HCT116 (cell line): ENCODE measurements at regions not wholly inside any gene's neighbourhood (a gene's known extent, or its start where the extent isn't known, plus 50 kb on each side); places are given as distances from the start of the nearest gene placed in this dataset.

ENCODE experiments used
- ATAC-seq: fragments of 200-7000 bp; cut with Tn5 transposase; 2 replicates; pipeline ENCODE4 v1.9.1; 2020; ENCODE audit warnings: mild to moderate bottlenecking, moderate library complexity
- BruUV-seq: library from RNA; stranded (reverse); fragments of 400-500 nt; replicated peaks from 2 replicates; lab custom pipeline; 2021; lab: Mats Ljungman, UMichigan
- CTCF ChIA-PET: fragments of 300-600 bp; sonication (Branson Sonifier 250); formaldehyde crosslinking; loops from one replicate; lab custom pipeline; 2021; ENCODE audit warnings: antibody characterized with exemption; lab: Charles Lee
- POLR2A ChIA-PET: fragments of 300-600, 350-600 bp; sonication (Branson Sonifier 250); formaldehyde crosslinking; loops from one replicate; lab custom pipeline; 2021; ENCODE audit warnings: antibody characterized with exemption; lab: Charles Lee
- RAD21 ChIA-PET, 2 experiments: fragments of 300-600 bp; sonication (Branson Sonifier 250); formaldehyde crosslinking; loops; one replicate each; lab custom pipeline; 2023; ENCODE audit warnings: low total read pairs in 2 of 2; ENCODE audit not compliant: uncharacterized antibody in 2 of 2, unreplicated experiment in 2 of 2, low non-redundant PET in 1 of 2; lab: Charles Lee
- DNase-seq: peaks from one replicate; pipeline ENCODE4 v3.0.0-alpha.2; 2010; ENCODE audit warnings: low read depth, low spot score
- H2AFZ ChIP-seq: fragments of 200-600 bp; shearing (Covaris generic), sonication (generic); 2 replicates; pipeline ENCODE4 v1.6.1; 2017; ENCODE audit warnings: low read depth, mixed run types, mixed read lengths, antibody characterized with exemption, low read length; ENCODE audit not compliant: poor library complexity, severe bottlenecking
- H3K27ac ChIP-seq: 2 replicates; pipeline ENCODE4 v1.5.1; 2012; ENCODE audit warnings: low read depth, low read length
- H3K27me3 ChIP-seq: fragments of 200-600 bp; sonication (generic); 2 replicates; pipeline ENCODE4 v1.6.1; 2016; ENCODE audit warnings: mixed run types, low read length, mixed read lengths; ENCODE audit not compliant: insufficient read depth
- H3K36me3 ChIP-seq, 2 experiments: fragments of 200-500 bp in 1 of 2; fragments of 200-600 bp in 1 of 2; sonication (Bioruptor generic) in 1 of 2; sonication (generic) in 1 of 2; 2 replicates each; pipeline versions ENCODE4 v1.5.1 to v1.6.1; 2014 to 2016; ENCODE audit warnings: low read length in 2 of 2, inconsistent platforms in 1 of 2, mixed read lengths in 1 of 2, mixed run types in 1 of 2; ENCODE audit not compliant: insufficient read depth in 2 of 2, control insufficient read depth in 1 of 2
- H3K4me1 ChIP-seq, 2 experiments: fragments of 200-600 bp in 1 of 2; sonication (generic) in 1 of 2; 2 replicates each; pipeline versions ENCODE4 v1.5.1 to v1.6.1; 2012 to 2017; ENCODE audit warnings: low read length in 2 of 2, inconsistent platforms in 1 of 2, mild to moderate bottlenecking in 1 of 2, mixed read lengths in 1 of 2, mixed run types in 1 of 2, moderate library complexity in 1 of 2; ENCODE audit not compliant: insufficient read depth in 2 of 2, control insufficient read depth in 1 of 2
- H3K4me2 ChIP-seq: fragments of 200-600 bp; sonication (generic); 2 replicates; pipeline ENCODE4 v1.6.1; 2017; ENCODE audit warnings: mixed run types, low read length, mixed read lengths
- H3K4me3 ChIP-seq, 2 experiments: fragments of 200-600 bp in 1 of 2; sonication (generic) in 1 of 2; replicated peaks in 1 of 2; 2 replicates each; pipeline ENCODE4 v1.5.1; 2011 to 2016; ENCODE audit warnings: low read length in 2 of 2, control low read depth in 1 of 2, low read depth in 1 of 2, mild to moderate bottlenecking in 1 of 2, mixed read lengths in 1 of 2, mixed run types in 1 of 2
- H3K79me2 ChIP-seq: fragments of 200-600 bp; sonication (generic); 2 replicates; pipeline ENCODE4 v1.6.1; 2017; ENCODE audit warnings: mild to moderate bottlenecking, mixed run types, low read length, moderate library complexity, mixed read lengths; ENCODE audit not compliant: insufficient read depth
- H3K9ac ChIP-seq: fragments of 200-600 bp; sonication (generic); 2 replicates; pipeline ENCODE4 v1.6.1; 2016; ENCODE audit warnings: low read length, mixed read lengths
- H3K9me2 ChIP-seq: fragments of 200-600 bp; sonication (generic), shearing (Covaris generic); 2 replicates; pipeline ENCODE4 v1.6.1; 2017; ENCODE audit warnings: mixed run types, mild to moderate bottlenecking, moderate library complexity; ENCODE audit not compliant: insufficient read depth
- H3K9me3 ChIP-seq, 2 experiments: fragments of 200-500 bp in 1 of 2; fragments of 200-600 bp in 1 of 2; sonication (Bioruptor generic) in 1 of 2; sonication (generic) in 1 of 2; 2 replicates each; pipeline ENCODE4 v1.6.1; 2014 to 2017; ENCODE audit warnings: low read length in 2 of 2, mixed read lengths in 2 of 2, inconsistent platforms in 1 of 2, low read depth in 1 of 2, mild to moderate bottlenecking in 1 of 2, mixed run types in 1 of 2, moderate library complexity in 1 of 2; ENCODE audit not compliant: control insufficient read depth in 1 of 2, insufficient read depth in 1 of 2
- H4K20me1 ChIP-seq: fragments of 200-600 bp; sonication (generic), shearing (Covaris generic); 2 replicates; pipeline ENCODE4 v1.6.1; 2017; ENCODE audit warnings: mixed run types, mild to moderate bottlenecking, moderate library complexity; ENCODE audit not compliant: insufficient read depth
- ELF1 ChIP-seq: IDR thresholded peaks from 2 replicates; pipeline ENCODE4 v1.6.1; 2012; ENCODE audit warnings: low read depth, borderline replicate concordance
- EZH2phosphoT487 ChIP-seq: fragments of 200-600 bp; IDR thresholded peaks from 2 replicates; pipeline ENCODE4 v1.6.1; 2018; ENCODE audit warnings: antibody characterized with exemption, borderline replicate concordance
- JUND ChIP-seq: IDR thresholded peaks from 2 replicates; pipeline ENCODE4 v1.6.1; 2012
- RAD21 ChIP-seq: IDR thresholded peaks from 2 replicates; pipeline ENCODE4 v1.6.1; 2012; ENCODE audit warnings: low read depth, mild to moderate bottlenecking
- SP1 ChIP-seq: IDR thresholded peaks from 2 replicates; pipeline ENCODE4 v1.6.1; 2012; ENCODE audit warnings: low read depth
- ZFX ChIP-seq: fragments of 450-650 bp; IDR thresholded peaks from 2 replicates; pipeline ENCODE4 v1.6.1; 2017
- ZNF274 ChIP-seq: fragments of 200-500 bp; sonication (Bioruptor generic); IDR thresholded peaks from 2 replicates; pipeline ENCODE4 v1.6.1; 2014; ENCODE audit warnings: mild to moderate bottlenecking, low read depth, low read length, inconsistent platforms
- intact Hi-C: fragments of 100-400 bp; cut with micrococcal nuclease; formaldehyde crosslinking; loops from 2 replicates; pipeline ENCODE4 v1.10.0; 2022
- TF ChIP-seq, protein P1 (sequence below), 3 experiments: fragments of 200-600 bp in 1 of 3; sonication (generic) in 1 of 3; IDR thresholded peaks in 2 of 3; conservative IDR thresholded peaks in 1 of 3; 2 replicates each; pipeline ENCODE4 v1.5.1; 2012 to 2017; ENCODE audit warnings: low read depth in 2 of 3, low read length in 2 of 3, antibody characterized with exemption in 1 of 3, borderline replicate concordance in 1 of 3, control low read depth in 1 of 3, mild to moderate bottlenecking in 1 of 3, mixed read lengths in 1 of 3, mixed run types in 1 of 3, moderate library complexity in 1 of 3; ENCODE audit not compliant: insufficient read depth in 1 of 3
- TF ChIP-seq, protein P2 (sequence below): IDR thresholded peaks from 2 replicates; pipeline ENCODE4 v1.6.1; 2012

DNA sequence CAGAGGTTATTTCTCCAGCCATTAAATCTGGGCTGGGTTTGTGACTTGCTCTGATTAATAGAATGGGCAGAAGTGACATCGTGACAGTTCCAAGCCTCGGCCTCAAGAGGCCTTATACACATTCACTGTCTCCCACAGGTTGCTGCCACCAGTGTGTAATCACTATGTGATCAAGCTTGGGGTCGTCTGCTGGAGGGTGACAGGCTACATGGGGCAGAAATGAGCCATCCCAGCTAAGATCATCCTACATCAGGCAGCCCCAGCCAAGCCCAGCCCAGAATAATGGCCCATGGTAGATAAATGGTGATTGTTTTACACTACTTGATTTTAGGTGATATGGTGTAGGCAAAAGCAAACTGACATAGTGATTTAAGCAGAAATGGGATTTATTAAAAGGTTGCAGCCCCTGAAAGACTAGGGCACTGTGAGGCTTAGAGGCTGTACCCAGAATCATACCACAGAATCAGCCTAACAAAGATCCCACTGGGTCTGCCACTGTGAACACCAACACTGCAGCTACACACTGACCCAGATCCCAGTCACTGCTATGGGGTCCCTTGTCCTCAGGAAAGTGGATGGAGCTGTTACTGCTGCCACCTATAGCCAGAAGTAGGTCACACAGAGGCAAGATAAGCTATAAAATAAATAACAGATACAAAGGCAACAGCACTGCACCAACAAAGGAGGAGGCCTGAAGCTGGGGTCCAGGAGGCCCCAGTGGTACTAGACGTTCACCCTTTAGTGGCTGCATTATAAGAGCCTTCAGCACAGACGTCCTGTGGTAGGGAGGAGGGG lies 159.6 kb upstream of the RBPJ start:
- peak; percentile 93 for ATAC-seq
- intact Hi-C loops, result no loop called here
- no peak for DNase-seq

More for the DNA sequence above, 159.6 kb upstream of the RBPJ start:
- Histone ChIP-seq H4K20me1 (no peaks in the 10 kb centered on the region), H3K9ac (no peak overlapping the region), H3K9me2 (no peaks in the 10 kb centered on the region), H3K4me1 (no peaks in the 10 kb centered on the region), H2AFZ (no peak overlapping the region), H3K27ac (no peak overlapping the region), H3K9me3 (no peaks in the 10 kb centered on the region), H3K4me3 (no peak overlapping the region), H3K4me2 (no peak overlapping the region), H3K79me2 (no peaks in the 10 kb centered on the region), H3K27me3 (no peaks in the 10 kb centered on the region), H3K36me3 (no peaks in the 10 kb centered on the region)
- ChIA-PET RAD21 (no interaction called here), CTCF (interaction anchor here (0.6 to 1.9 kb wide), 18 partner anchors 9 to 251 kb away, joined by 3 to 9 read pairs (median 4); no protein-coding TSS in a partner anchor), POLR2A (interaction anchor here (2.4 kb wide), 1 partner anchor 36 kb away, joined by 9 read pairs; no protein-coding TSS in a partner anchor)
- BruUV-seq, result no TSS peak
- TF ChIP-seq JUND (no peak), ZFX (no peak), ZNF274 (no peak), EZH2phosphoT487 (no peak), SP1 (no peak), ELF1 (no peak), RAD21 (peak; percentile 52)
- TF ChIP-seq, protein P1, sequence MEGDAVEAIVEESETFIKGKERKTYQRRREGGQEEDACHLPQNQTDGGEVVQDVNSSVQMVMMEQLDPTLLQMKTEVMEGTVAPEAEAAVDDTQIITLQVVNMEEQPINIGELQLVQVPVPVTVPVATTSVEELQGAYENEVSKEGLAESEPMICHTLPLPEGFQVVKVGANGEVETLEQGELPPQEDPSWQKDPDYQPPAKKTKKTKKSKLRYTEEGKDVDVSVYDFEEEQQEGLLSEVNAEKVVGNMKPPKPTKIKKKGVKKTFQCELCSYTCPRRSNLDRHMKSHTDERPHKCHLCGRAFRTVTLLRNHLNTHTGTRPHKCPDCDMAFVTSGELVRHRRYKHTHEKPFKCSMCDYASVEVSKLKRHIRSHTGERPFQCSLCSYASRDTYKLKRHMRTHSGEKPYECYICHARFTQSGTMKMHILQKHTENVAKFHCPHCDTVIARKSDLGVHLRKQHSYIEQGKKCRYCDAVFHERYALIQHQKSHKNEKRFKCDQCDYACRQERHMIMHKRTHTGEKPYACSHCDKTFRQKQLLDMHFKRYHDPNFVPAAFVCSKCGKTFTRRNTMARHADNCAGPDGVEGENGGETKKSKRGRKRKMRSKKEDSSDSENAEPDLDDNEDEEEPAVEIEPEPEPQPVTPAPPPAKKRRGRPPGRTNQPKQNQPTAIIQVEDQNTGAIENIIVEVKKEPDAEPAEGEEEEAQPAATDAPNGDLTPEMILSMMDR (IDR thresholded peaks at IDR 0.05 in 2 of 3, conservative IDR thresholded peaks at IDR 0.05 in 1 of 3; ENCODE audit: borderline replicate concordance in 1 of 3, insufficient read depth in 1 of 3, low read depth in 2 of 3, low read length in 2 of 3), result peak; percentile 23 to 55 (median 32); a peak in 5 of 6 replicates
- TF ChIP-seq, protein P2, sequence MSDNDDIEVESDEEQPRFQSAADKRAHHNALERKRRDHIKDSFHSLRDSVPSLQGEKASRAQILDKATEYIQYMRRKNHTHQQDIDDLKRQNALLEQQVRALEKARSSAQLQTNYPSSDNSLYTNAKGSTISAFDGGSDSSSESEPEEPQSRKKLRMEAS, result no peak
